H1 (cell line): ENCODE measurements at regions not wholly inside any gene's neighbourhood (a gene's known extent, or its start where the extent isn't known, plus 50 kb on each side); places are given as distances from the start of the nearest gene placed in this dataset.

ENCODE experiments used
- BRCA1 ChIP-seq: IDR thresholded peaks from 2 replicates; pipeline ENCODE4 v1.6.1; 2012; ENCODE audit warnings: low read depth, low read length, improper control_type of control experiment
- CHD2 ChIP-seq: IDR thresholded peaks from 2 replicates; pipeline ENCODE4 v1.6.1; 2012; ENCODE audit warnings: low read length, improper control_type of control experiment
- EGR1 ChIP-seq: IDR thresholded peaks from 2 replicates; pipeline ENCODE4 v1.6.1; 2011; ENCODE audit warnings: low read depth, low read length, borderline replicate concordance
- FOSL1 ChIP-seq: IDR thresholded peaks from 2 replicates; pipeline ENCODE4 v1.6.1; 2011; ENCODE audit warnings: mild to moderate bottlenecking, low read depth, low read length, moderate library complexity; ENCODE audit not compliant: insufficient read depth
- POU5F1 ChIP-seq: IDR thresholded peaks from 2 replicates; pipeline ENCODE4 v1.6.1; 2011; ENCODE audit warnings: low read depth, mild to moderate bottlenecking, low read length, moderate library complexity
- TBP ChIP-seq: IDR thresholded peaks from 2 replicates; pipeline ENCODE4 v1.6.1; 2011; ENCODE audit warnings: low read depth, low read length, improper control_type of control experiment
- TCF12 ChIP-seq: IDR thresholded peaks from 2 replicates; pipeline ENCODE4 v1.6.1; 2011; ENCODE audit warnings: low read depth, mild to moderate bottlenecking, low read length
- TEAD4 ChIP-seq: IDR thresholded peaks from 2 replicates; pipeline ENCODE4 v1.6.1; 2012; ENCODE audit warnings: low read depth, low read length, inconsistent platforms, mixed read lengths
- USF2 ChIP-seq: IDR thresholded peaks from 2 replicates; pipeline ENCODE4 v1.6.1; 2011; ENCODE audit warnings: low read length, improper control_type of control experiment
- TF ChIP-seq, protein P1 (sequence below): fragments of 300-600 bp; sonication (generic); IDR thresholded peaks from 2 replicates; pipeline ENCODE4 v1.7.1; 2012; ENCODE audit warnings: low read length, moderate library complexity, mild to moderate bottlenecking, inconsistent platforms; ENCODE audit not compliant: insufficient replicate concordance

DNA sequence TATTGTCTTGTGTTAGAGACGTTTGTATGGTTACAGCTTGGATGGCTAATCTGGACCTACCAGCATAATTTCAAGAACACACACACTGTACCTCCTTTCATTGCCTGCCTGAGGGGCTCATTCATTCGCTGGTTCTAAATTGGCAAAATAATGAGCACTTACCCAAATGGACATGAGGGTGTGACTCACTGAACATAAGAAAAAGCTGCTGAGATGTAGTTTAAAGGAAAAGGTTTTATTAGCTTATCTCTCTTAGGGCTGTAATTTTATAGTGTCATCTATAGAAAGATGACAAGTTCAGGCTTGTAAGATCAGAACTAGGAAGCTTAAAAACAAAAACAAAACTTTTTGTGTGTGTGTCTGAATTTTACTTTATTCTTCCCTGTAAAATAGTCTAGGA, 120.7 kb upstream of the WNT7A start (continued):
- TF ChIP-seq, protein P1, sequence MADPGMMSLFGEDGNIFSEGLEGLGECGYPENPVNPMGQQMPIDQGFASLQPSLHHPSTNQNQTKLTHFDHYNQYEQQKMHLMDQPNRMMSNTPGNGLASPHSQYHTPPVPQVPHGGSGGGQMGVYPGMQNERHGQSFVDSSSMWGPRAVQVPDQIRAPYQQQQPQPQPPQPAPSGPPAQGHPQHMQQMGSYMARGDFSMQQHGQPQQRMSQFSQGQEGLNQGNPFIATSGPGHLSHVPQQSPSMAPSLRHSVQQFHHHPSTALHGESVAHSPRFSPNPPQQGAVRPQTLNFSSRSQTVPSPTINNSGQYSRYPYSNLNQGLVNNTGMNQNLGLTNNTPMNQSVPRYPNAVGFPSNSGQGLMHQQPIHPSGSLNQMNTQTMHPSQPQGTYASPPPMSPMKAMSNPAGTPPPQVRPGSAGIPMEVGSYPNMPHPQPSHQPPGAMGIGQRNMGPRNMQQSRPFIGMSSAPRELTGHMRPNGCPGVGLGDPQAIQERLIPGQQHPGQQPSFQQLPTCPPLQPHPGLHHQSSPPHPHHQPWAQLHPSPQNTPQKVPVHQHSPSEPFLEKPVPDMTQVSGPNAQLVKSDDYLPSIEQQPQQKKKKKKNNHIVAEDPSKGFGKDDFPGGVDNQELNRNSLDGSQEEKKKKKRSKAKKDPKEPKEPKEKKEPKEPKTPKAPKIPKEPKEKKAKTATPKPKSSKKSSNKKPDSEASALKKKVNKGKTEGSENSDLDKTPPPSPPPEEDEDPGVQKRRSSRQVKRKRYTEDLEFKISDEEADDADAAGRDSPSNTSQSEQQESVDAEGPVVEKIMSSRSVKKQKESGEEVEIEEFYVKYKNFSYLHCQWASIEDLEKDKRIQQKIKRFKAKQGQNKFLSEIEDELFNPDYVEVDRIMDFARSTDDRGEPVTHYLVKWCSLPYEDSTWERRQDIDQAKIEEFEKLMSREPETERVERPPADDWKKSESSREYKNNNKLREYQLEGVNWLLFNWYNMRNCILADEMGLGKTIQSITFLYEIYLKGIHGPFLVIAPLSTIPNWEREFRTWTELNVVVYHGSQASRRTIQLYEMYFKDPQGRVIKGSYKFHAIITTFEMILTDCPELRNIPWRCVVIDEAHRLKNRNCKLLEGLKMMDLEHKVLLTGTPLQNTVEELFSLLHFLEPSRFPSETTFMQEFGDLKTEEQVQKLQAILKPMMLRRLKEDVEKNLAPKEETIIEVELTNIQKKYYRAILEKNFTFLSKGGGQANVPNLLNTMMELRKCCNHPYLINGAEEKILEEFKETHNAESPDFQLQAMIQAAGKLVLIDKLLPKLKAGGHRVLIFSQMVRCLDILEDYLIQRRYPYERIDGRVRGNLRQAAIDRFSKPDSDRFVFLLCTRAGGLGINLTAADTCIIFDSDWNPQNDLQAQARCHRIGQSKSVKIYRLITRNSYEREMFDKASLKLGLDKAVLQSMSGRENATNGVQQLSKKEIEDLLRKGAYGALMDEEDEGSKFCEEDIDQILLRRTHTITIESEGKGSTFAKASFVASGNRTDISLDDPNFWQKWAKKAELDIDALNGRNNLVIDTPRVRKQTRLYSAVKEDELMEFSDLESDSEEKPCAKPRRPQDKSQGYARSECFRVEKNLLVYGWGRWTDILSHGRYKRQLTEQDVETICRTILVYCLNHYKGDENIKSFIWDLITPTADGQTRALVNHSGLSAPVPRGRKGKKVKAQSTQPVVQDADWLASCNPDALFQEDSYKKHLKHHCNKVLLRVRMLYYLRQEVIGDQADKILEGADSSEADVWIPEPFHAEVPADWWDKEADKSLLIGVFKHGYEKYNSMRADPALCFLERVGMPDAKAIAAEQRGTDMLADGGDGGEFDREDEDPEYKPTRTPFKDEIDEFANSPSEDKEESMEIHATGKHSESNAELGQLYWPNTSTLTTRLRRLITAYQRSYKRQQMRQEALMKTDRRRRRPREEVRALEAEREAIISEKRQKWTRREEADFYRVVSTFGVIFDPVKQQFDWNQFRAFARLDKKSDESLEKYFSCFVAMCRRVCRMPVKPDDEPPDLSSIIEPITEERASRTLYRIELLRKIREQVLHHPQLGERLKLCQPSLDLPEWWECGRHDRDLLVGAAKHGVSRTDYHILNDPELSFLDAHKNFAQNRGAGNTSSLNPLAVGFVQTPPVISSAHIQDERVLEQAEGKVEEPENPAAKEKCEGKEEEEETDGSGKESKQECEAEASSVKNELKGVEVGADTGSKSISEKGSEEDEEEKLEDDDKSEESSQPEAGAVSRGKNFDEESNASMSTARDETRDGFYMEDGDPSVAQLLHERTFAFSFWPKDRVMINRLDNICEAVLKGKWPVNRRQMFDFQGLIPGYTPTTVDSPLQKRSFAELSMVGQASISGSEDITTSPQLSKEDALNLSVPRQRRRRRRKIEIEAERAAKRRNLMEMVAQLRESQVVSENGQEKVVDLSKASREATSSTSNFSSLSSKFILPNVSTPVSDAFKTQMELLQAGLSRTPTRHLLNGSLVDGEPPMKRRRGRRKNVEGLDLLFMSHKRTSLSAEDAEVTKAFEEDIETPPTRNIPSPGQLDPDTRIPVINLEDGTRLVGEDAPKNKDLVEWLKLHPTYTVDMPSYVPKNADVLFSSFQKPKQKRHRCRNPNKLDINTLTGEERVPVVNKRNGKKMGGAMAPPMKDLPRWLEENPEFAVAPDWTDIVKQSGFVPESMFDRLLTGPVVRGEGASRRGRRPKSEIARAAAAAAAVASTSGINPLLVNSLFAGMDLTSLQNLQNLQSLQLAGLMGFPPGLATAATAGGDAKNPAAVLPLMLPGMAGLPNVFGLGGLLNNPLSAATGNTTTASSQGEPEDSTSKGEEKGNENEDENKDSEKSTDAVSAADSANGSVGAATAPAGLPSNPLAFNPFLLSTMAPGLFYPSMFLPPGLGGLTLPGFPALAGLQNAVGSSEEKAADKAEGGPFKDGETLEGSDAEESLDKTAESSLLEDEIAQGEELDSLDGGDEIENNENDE, result no peak
- TF ChIP-seq FOSL1 (no peak), EGR1 (no peak), BRCA1 (no peak), TCF12 (no peak), TBP (no peak), TEAD4 (no peak), CHD2 (no peak), POU5F1 (no peak), USF2 (no peak)
